ENCODE measurements at regions not wholly inside any gene's neighbourhood (a gene's known extent, or its start where the extent isn't known, plus 50 kb on each side); places are given as distances from the start of the nearest gene placed in this dataset.

DNA sequence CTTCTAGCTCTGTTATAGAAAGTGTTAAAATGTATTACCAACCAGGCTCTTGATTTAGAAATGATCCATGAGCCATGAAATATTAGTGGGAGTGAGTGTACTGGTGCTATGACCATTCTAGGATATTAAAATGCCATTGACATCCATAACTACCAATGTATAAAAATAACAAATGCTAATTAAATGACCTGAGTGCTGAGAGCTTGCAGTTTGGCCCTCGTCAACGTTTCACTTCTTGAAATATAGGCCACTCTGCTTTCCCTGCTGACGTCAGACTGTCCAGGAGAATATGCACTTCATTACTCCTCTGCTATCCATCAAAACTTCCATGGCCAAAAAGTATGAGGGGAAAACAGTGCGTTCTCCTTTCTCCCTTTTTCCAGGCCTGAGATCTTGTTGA lies 563.1 kb downstream of the METTL15 start:
- DNase-seq (no peak), ATAC-seq (no peak)
- intact Hi-C loops (cut with DNase I) = no loop called here

DNA sequence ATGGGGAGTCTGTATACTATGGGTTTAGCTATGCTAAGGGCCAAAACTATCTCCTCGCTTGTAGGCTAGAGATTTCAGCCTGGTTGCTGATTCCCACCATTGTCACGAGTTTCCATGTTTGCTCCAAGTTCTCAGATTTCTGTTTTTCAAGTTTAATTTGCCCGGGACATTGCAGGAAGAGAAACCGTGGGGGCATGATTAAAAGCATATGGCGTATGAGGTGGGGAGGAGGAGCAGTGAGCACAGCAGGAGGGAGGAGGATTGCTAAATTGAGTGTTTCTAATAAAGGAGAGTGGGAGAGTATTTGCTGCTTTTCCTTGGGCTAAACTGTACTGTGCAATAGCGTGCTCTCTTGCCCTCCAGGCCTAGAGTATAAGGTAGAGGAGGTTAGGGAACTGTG lies 558.4 kb downstream of the METTL15 start:
- intact Hi-C loops (cut with DNase I) = no loop called here
- DNase-seq (no peak), ATAC-seq (no peak)

DNA sequence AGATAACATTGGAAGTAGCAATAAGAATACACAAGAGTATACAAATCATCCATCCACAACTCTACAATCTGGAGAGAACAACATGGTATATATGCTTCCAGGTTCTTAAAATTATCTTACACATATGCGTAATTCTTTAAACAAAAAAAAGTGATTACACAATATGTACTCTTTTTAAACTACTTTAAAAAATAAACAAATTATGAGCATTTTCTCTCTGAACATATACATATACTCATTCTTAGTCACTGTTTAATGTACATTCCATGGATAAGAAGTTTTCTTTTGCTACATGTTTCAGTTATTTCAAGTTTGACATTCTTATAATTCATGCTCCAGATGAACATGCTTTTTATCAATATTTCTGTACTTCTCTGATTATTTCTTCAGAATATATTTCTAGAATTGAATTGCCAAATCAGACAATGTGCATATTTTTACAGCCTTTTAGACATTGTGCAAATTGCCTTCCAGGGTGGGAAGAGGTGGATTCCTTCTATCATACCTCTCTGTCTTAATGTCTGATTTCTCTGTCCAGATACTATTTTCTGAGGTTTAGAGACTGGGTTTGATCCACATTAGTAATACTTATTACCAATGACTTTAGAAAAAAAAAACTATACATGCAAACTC lies 551.6 kb downstream of the METTL15 start:
- ATAC-seq (no peak), DNase-seq (no peak)
- intact Hi-C loops (cut with DNase I) = no loop called here

GRCh38 chr11:28657378-28658030 lies 549.3 kb downstream of the METTL15 start:
- ATAC-seq = no peak
- no peak for DNase-seq
- intact Hi-C loops (cut with DNase I) = no loop called here

GRCh38 chr11:28654191-28654590 lies 546.0 kb downstream of the METTL15 start:
- DNase-seq (no peak), ATAC-seq (no peak)
- intact Hi-C loops (cut with DNase I) = no loop called here

DNA sequence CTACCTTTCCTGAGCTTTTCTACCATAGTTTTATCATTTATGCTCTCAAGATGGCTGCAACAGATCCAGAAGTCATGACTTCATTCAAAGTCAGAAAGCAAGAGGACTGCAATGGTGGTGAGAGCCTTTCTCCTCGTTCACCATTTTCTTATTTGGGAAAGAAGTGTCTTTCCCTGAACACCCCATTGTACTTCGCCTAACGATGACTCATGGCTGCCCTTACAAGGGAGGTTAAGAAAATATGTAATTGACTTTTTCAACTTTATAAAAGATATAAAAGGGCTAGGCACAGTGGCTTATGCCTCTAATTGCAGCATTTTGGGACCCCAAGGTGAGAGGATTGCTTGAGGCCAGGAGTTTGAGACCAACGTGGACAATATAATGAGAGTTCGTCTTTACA lies 541.7 kb downstream of the METTL15 start:
- intact Hi-C loops (cut with DNase I) = no loop called here
- DNase-seq (no peak), ATAC-seq (no peak)

DNA sequence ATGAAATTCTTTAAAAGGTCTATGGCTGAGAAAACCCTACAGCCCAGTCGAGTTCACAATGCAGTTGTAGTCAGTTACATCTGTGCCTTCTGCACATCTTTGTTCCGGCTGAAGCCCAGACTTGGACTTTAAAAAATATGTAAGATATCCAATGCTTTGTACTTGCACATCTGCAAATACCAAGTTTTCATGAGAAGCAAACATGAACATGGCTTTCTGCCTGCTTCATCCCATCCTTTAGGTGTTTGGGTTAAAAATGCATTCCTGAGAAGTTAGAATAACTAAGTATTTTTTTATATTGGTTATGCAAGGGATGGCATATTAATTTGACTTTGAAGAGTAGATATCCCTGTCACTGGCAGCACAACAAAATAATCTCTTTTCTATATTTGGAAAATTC lies 528.4 kb downstream of the METTL15 start:
- DNase-seq (no peak), ATAC-seq (no peak)
- intact Hi-C loops (cut with DNase I) = no loop called here

DNA sequence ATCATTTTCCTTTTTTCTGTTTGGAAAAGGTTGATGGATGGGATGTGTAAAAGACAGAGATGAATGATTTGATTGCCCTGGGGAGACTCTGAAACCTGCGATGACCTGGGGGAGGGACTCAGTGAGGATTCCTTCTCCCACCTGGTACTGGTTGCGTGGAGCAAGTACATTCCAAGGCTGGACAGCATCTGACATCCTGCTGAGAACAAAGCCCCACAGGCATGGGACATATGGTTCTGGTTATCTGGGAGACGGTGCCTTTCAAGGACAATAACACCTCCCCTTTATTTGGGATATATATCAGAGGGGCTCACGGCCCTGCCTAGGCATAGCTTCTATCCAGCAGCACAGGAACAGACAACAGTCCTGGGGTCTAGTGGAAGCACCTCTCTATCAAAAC lies 527.8 kb downstream of the METTL15 start:
- ATAC-seq = no peak
- DNase-seq = no peak
- intact Hi-C loops (cut with DNase I) = no loop called here

GRCh38 chr11:28632338-28632737 lies 524.1 kb downstream of the METTL15 start:
- DNase-seq = no peak
- ATAC-seq = no peak
- intact Hi-C loops (cut with DNase I) = no loop called here

GRCh38 chr11:28631148-28631547 lies 523.0 kb downstream of the METTL15 start:
- DNase-seq (no peak), ATAC-seq (no peak)
- intact Hi-C loops (cut with DNase I) = no loop called here

GRCh38 chr11:28629235-28629634 lies 521.0 kb downstream of the METTL15 start:
- DNase-seq (no peak), ATAC-seq (no peak)
- intact Hi-C loops (cut with DNase I) = no loop called here

DNA sequence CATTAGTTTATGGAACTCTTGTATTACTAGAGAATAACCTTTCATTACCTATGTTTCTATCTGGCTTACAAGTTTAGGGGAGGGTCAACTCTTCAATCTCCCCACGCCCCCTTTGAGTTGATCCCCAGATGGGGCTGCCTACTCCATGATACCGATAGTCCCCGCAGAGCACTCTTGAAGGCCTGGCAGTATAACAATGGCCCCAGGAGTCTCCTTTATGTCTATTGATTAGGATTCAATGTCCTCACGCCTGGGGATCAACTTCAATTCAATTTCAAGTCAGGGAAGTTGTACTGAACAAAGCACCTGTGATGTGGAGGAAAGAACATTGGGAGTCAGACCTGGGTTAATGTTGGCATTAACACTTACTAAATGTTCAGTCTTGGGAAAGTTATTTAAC lies 520.2 kb downstream of the METTL15 start:
- DNase-seq = no peak
- intact Hi-C loops (cut with DNase I) = no loop called here
- ATAC-seq = no peak

DNA sequence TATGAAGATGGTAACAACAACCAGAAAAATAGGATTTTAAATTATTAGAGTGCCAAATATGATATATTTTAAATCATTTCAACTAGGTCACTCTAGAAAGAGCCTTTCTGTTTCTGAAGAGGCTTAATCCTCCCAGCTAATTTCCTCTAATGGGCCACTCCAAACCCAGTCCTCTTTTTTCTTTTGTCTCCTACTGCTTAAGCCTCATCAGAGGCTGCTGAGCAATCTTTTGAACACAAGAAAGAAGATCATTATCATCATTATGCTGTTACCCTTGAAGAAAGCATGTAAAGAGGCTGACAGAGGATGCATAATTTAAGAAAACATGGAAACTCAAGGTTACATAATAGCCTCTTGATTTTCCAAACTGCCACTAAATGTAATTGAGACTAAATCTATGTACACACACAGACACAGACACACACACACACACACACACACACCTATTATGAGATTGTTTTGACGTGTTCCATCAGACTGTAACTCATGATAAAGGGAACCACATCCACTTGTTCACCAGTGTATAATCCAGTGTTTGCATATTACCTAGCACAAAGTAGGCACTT lies 519.6 kb downstream of the METTL15 start:
- intact Hi-C loops (cut with DNase I) = no loop called here
- DNase-seq (no peak), ATAC-seq (no peak)

DNA sequence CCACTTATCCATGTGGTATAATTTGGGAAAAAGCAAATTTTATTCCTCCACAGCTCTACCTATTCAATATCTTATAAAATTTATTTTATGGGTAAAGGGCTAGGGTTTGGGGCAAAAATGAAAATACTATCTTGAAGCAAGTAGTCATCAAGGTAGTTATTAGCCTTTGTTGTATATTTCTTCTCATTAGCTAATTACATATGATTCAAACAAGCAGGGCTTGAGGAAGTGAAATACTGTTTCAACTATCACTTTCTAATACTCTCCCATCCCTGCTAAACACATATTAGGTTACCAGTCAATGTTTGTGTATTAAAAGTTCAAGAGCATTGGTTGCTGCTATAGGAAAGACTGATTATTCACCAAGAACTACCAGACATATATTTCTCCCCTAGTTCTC lies 517.3 kb downstream of the METTL15 start:
- intact Hi-C loops (cut with DNase I) = no loop called here
- no peak for ATAC-seq
- DNase-seq = no peak

DNA sequence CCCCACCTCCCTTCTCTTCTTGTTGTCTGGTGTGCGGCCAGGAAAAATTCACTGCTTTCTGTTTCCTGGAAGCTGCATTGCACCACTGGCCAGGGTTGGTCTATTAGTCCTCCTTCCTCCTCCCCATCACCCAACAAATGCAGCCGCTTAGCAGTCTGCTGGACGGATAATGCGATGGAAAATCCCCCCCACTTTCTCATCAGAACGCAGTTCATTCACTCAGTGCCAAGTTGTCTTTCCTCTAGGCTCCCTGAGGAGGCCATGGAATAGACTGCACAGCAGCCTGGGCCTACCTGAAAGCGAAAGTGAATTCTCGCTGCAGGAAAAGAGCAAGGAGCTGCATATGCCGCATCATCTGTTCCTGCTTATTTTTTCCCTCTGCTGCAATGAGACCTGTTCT lies 513.6 kb downstream of the METTL15 start:
- ATAC-seq = peak in 1 of 2 donors; percentile 85

GRCh38 chr11:28619846-28620540 lies 511.8 kb downstream of the METTL15 start:
- ATAC-seq = no peak
- DNase-seq = no peak
- intact Hi-C loops (cut with DNase I) = no loop called here

More for the DNA sequence above, 513.6 kb downstream of the METTL15 start:
- DNase-seq = peak; percentile 17
- intact Hi-C loops (cut with DNase I) = no loop called here

GRCh38 chr11:28618416-28618815 lies 510.2 kb downstream of the METTL15 start:
- no peak for ATAC-seq
- intact Hi-C loops (cut with DNase I) = no loop called here
- DNase-seq = no peak

- intact Hi-C loops (cut with DNase I) = no loop called here
- no peak for DNase-seq
- no peak for ATAC-seq
Measured at GRCh38 chr11:28616160-28616965, 508.2 kb downstream of the METTL15 start.

GRCh38 chr11:28615542-28615941 lies 507.4 kb downstream of the METTL15 start:
- DNase-seq (no peak), ATAC-seq (no peak)
- intact Hi-C loops (cut with DNase I) = no loop called here

- no peak for ATAC-seq
- intact Hi-C loops (cut with DNase I) = no loop called here
- no peak for DNase-seq
Measured at GRCh38 chr11:28606930-28607329, 498.7 kb downstream of the METTL15 start.
